Endodermal cell (in vitro differentiated cells): ENCODE measurements at regions not wholly inside any gene's neighbourhood (a gene's known extent, or its start where the extent isn't known, plus 50 kb on each side); places are given as distances from the start of the nearest gene placed in this dataset.

Experiments
- DNase-seq: peaks from one replicate; pipeline ENCODE4 v3.0.0-alpha.2; 2017
- H3K27ac ChIP-seq: 2 replicates; pipeline ENCODE4 v1.5.1; 2013; ENCODE audit warnings: mild to moderate bottlenecking, low read depth, low read length, moderate library complexity
- H3K27me3 ChIP-seq: 2 replicates; pipeline ENCODE4 v1.6.1; 2013; ENCODE audit warnings: mild to moderate bottlenecking, low read length, moderate library complexity; ENCODE audit not compliant: insufficient read depth, control insufficient read depth, poor library complexity, severe bottlenecking
- H3K36me3 ChIP-seq: 2 replicates; pipeline ENCODE4 v1.7.0; 2013; ENCODE audit warnings: mild to moderate bottlenecking, low read length, moderate library complexity; ENCODE audit not compliant: control insufficient read depth, insufficient read depth
- H3K4me1 ChIP-seq: one replicate; pipeline ENCODE4 v1.7.0; 2013; ENCODE audit warnings: low read length; ENCODE audit not compliant: control insufficient read depth, insufficient read depth
- H3K4me3 ChIP-seq: 2 replicates; pipeline ENCODE4 v1.5.1; 2013; ENCODE audit warnings: mild to moderate bottlenecking, low read length, moderate library complexity
- H3K9ac ChIP-seq: 2 replicates; pipeline ENCODE4 v1.6.1; 2013; ENCODE audit warnings: mild to moderate bottlenecking, low read length, moderate library complexity; ENCODE audit not compliant: poor library complexity, severe bottlenecking; ENCODE audit errors: extremely low read depth
- H3K9me3 ChIP-seq: 2 replicates; pipeline ENCODE4 v1.6.1; 2013; ENCODE audit warnings: mild to moderate bottlenecking, low read length, moderate library complexity; ENCODE audit not compliant: control insufficient read depth
- H3K27ac Mint-ChIP-seq: 2 replicates; pipeline ENCODE4 v1.8.0; 2020; ENCODE audit warnings: mixed read lengths
- H3K27me3 Mint-ChIP-seq: 2 replicates; pipeline ENCODE4 v1.8.0; 2021; ENCODE audit warnings: mild to moderate bottlenecking, mixed read lengths; ENCODE audit not compliant: insufficient read depth
- H3K36me3 Mint-ChIP-seq: 2 replicates; pipeline ENCODE4 v1.8.0; 2020; ENCODE audit warnings: low read depth, mixed read lengths
- H3K4me1 Mint-ChIP-seq: 2 replicates; pipeline ENCODE4 v1.8.0; 2020; ENCODE audit warnings: mixed read lengths
- H3K4me3 Mint-ChIP-seq: 2 replicates; pipeline ENCODE4 v1.8.0; 2020; ENCODE audit warnings: mild to moderate bottlenecking, moderate library complexity, mixed read lengths
- H3K9me3 Mint-ChIP-seq: 2 replicates; pipeline ENCODE4 v1.8.0; 2020; ENCODE audit warnings: mild to moderate bottlenecking, mixed read lengths
- CTCF ChIP-seq: fragments of 200-600 bp; sonication (generic); conservative IDR thresholded peaks from 2 replicates; pipeline ENCODE4 v1.5.0; 2021; ENCODE audit warnings: antibody characterized with exemption, mild to moderate bottlenecking
- WGBS, 2 experiments: methylation state at CpG; one replicate each; pipeline versions ENCODE4 v1.1.5 to v1.1.7; 2013; ENCODE audit warnings: missing lambda C conversion rate in 2 of 2, mixed read lengths in 1 of 2; ENCODE audit not compliant: insufficient coverage in 1 of 2, insufficient read length in 1 of 2; 5-methylcytosine and 5-hydroxymethylcytosine counted together

- H3K9me3 ChIP-seq, result no peaks in the 10 kb centered on the region
- Mint-ChIP-seq H3K36me3 (no peaks in the 10 kb centered on the region), H3K9me3 (no peaks in the 10 kb centered on the region), H3K4me3 (no peak overlapping the region), H3K27ac (no peak overlapping the region), H3K27me3 (peaks cover 15% of the 10 kb centered on the region), H3K4me1 (no peaks in the 10 kb centered on the region)
- 72 to 75% methylated on average over 13 of the region's 13 CpGs for WGBS, 2 experiments
- no peak overlapping the region for H3K4me3 ChIP-seq
- peak; percentile 88 for DNase-seq
- H3K36me3 ChIP-seq, result no peaks in the 10 kb centered on the region
- peaks cover 32% of the 10 kb centered on the region for H3K27me3 ChIP-seq
- no peak overlapping the region for H3K27ac ChIP-seq
- H3K4me1 ChIP-seq, result no peaks in the 10 kb centered on the region
- TF ChIP-seq CTCF, result peak; percentile 89
- no peak overlapping the region for H3K9ac ChIP-seq
These were observed 51.4 kb upstream of the TMEM132E start for GRCh38 chr17:34527908-34528470.

DNA sequence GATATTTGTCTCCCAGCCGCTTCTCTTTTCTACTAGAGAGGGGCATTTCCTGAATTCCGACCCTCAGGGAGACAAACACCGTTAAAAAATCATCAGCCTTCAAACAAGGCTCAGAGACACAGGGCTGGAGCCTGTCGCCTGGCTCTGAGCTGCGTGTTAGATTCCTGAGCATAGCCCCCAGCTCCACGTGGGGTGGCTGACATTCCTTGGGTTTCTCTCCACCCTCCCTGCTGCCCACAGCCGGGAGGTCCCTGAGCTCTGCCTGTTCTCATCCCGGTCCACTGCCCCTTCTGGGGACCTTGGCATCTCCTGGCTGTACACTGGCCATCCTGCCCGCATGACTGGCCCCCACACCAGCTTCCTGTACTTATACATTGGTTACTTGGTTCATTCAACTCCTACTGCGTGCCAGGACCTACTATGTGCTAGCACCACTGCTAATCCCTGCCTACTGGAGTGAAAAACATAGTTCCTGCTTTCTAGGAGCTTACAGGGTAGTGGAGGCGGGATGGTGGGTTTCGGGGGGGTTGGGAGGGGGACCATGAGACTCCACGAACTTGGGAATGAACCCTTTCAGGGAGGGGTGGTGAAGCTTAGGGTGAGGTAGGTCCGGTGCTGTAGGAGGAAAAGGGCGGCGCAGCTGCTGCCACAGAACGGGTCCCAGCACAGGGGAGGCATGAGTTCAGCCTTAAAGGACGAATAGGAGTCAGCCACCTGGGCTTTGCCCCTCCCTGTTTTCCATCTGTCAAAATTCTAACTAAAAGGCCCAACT, 52.1 kb upstream of the TMEM132E start:
- Mint-ChIP-seq H3K36me3 (no peaks in the 10 kb centered on the region), H3K27me3 (peaks cover 15% of the 10 kb centered on the region), H3K4me3 (no peak overlapping the region), H3K4me1 (no peaks in the 10 kb centered on the region), H3K9me3 (no peaks in the 10 kb centered on the region), H3K27ac (no peak overlapping the region)
- Histone ChIP-seq H3K36me3 (no peaks in the 10 kb centered on the region), H3K9ac (no peak overlapping the region), H3K4me1 (no peaks in the 10 kb centered on the region), H3K4me3 (no peak overlapping the region), H3K27ac (no peak overlapping the region), H3K9me3 (no peaks in the 10 kb centered on the region), H3K27me3 (peaks cover 35% of the 10 kb centered on the region)
- peak; percentile 76 for DNase-seq
- 73 to 83% methylated on average over 10 to 18 of the region's 18 CpGs for WGBS, 2 experiments
- no peak for TF ChIP-seq CTCF

- Histone ChIP-seq H3K36me3 (no peaks in the 10 kb centered on the region), H3K27me3 (peaks cover 48% of the 10 kb centered on the region), H3K4me3 (no peak overlapping the region), H3K9me3 (no peaks in the 10 kb centered on the region), H3K4me1 (no peaks in the 10 kb centered on the region), H3K9ac (no peak overlapping the region), H3K27ac (no peak overlapping the region)
- no peaks in the 10 kb centered on the region for H3K4me1 Mint-ChIP-seq
- no peaks in the 10 kb centered on the region for H3K9me3 Mint-ChIP-seq
- no peak overlapping the region for H3K27ac Mint-ChIP-seq
- TF ChIP-seq CTCF, result no peak
- H3K36me3 Mint-ChIP-seq, result no peaks in the 10 kb centered on the region
- 60 to 73% methylated on average over 2 to 4 of the region's 4 CpGs for WGBS, 2 experiments
- no peak overlapping the region for H3K4me3 Mint-ChIP-seq
- DNase-seq, result no peak
- H3K27me3 Mint-ChIP-seq, result peaks cover 9% of the 10 kb centered on the region
These were observed 53.7 kb upstream of the TMEM132E start for GRCh38 chr17:34525651-34526050.
